Mucosa of descending colon (tissue), 3 donors: ENCODE measurements at regions not wholly inside any gene's neighbourhood (a gene's known extent, or its start where the extent isn't known, plus 50 kb on each side); places are given as distances from the start of the nearest gene placed in this dataset.

Experiments used
- ATAC-seq: fragments of 200-7000 bp; cut with Tn5 transposase; one replicate; pipeline ENCODE4 v1.9.1; 2020; ENCODE audit warnings: mild to moderate bottlenecking, moderate library complexity
- DNase-seq, 3 donors: peaks; one replicate each; pipeline ENCODE4 v3.0.0-alpha.2; 2020
- H3K36me3 ChIP-seq: fragments of 200-600 bp; one replicate; pipeline ENCODE4 v1.8.0; 2021; ENCODE audit warnings: low read depth, mild to moderate bottlenecking
- H3K4me1 ChIP-seq: fragments of 200-600 bp; one replicate; pipeline ENCODE4 v1.8.0; 2021; ENCODE audit warnings: low read depth, mild to moderate bottlenecking
- H3K4me3 ChIP-seq: fragments of 200-600 bp; one replicate; pipeline ENCODE4 v1.8.0; 2021; ENCODE audit warnings: mild to moderate bottlenecking
- H3K9me3 ChIP-seq: fragments of 200-600 bp; one replicate; pipeline ENCODE4 v1.8.0; 2021; ENCODE audit warnings: mild to moderate bottlenecking
- intact Hi-C, 2 donors: fragments of 100-400 bp; cut with DNase I in 1 of 2; cut with micrococcal nuclease in 1 of 2; formaldehyde crosslinking; loops; one replicate each; pipeline versions ENCODE4 v1.11.0 to v1.11.1; 2022; cut with DNase I, micrococcal nuclease
- TF ChIP-seq, protein P1 (sequence below): fragments of 200-600 bp; IDR thresholded peaks from one replicate; pipeline ENCODE4 v1.8.0; 2022; ENCODE audit warnings: antibody characterized with exemption, mild to moderate bottlenecking
- donor health status: DM: no; HTN: no; CAD: no; lungs with moderate emphysema.
- donor health status: DM: no; HTN: no; CAD: no.
- donor health status: DM: no; HTN: yes; CAD: no.

DNA sequence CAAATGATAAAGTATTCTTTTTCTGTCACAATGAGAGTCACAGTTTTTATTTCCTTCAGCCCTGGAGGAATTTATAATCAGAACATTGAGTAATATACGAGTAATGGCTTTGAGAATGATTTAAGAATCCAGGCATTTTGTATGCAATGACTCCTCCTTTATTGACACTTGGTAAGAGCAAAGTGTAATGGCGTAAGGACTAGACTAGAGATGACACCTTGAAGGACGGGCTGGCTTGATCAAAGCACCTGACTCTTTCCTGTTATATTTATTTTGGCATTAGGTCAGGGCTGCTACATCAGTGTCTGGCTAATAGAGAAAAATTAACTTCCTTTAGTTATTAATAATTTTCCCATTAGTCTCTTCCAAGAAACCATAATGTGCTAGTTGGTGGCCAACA lies 482.4 kb upstream of the GCFC2 start:
- ATAC-seq = no peak
- DNase-seq = no peak
- Histone ChIP-seq H3K9me3 (no peaks in the 10 kb centered on the region), H3K4me1 (no peaks in the 10 kb centered on the region), H3K36me3 (no peaks in the 10 kb centered on the region), H3K4me3 (no peak overlapping the region)
- intact Hi-C loops = no loop called here
- TF ChIP-seq, protein P1, sequence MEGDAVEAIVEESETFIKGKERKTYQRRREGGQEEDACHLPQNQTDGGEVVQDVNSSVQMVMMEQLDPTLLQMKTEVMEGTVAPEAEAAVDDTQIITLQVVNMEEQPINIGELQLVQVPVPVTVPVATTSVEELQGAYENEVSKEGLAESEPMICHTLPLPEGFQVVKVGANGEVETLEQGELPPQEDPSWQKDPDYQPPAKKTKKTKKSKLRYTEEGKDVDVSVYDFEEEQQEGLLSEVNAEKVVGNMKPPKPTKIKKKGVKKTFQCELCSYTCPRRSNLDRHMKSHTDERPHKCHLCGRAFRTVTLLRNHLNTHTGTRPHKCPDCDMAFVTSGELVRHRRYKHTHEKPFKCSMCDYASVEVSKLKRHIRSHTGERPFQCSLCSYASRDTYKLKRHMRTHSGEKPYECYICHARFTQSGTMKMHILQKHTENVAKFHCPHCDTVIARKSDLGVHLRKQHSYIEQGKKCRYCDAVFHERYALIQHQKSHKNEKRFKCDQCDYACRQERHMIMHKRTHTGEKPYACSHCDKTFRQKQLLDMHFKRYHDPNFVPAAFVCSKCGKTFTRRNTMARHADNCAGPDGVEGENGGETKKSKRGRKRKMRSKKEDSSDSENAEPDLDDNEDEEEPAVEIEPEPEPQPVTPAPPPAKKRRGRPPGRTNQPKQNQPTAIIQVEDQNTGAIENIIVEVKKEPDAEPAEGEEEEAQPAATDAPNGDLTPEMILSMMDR = no peak

DNA sequence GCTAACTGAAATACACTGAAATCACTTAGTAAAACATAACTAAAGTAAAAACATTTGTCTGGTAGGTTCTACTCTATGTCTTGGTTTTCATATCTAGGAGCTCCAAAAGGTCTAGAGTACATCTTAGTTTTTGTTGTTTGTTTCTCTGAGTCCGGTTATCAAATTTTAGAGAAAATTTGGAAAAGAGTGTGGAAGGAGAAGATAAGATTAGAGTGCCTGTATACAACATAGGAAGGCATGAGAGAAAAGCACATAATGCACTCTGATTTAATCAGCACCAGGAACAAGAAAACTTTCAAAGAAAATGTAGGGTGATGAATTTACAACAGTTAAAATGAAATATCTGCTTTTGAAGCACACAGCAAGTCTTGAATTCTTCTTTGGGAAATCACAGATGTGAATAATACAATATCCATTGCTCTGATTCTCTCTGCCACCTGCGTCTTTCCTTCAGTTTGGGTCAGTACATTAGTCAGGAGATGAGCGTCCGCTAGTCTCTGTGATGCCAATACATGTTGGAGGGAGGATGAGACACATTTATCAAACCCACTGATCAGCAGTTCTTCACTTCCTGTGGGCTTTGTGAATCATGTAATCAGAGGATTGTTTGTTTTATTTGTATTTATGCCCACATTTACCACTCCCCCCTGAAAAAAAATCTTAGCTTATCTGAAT lies 477.8 kb upstream of the GCFC2 start:
- intact Hi-C loops = no loop called here
- TF ChIP-seq, protein P1 = no peak
- no peaks in the 10 kb centered on the region for H3K4me1 ChIP-seq

DNA sequence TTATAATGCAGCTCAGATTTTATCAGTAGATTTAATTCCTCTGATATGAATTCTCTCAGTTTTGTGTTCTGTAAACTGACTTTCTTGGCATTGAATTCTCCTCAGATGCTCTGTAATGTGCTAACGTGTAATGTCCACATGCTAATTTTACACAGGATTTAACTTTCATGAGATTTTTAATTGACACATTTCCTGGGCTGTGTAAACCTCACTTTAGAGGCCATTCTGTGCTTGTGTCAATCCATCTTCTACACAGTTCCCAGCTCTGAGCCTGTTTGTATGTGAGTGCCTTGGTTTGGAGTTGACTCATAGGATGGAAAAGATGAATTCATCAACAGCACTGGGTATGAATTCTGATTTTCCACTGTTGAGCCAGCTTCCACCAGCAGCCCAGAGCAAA lies 476.7 kb upstream of the GCFC2 start:
- no peak for DNase-seq
- H3K4me3 ChIP-seq = no peak overlapping the region
- TF ChIP-seq, protein P1 = no peak
- no peaks in the 10 kb centered on the region for H3K4me1 ChIP-seq
- H3K9me3 ChIP-seq = no peaks in the 10 kb centered on the region
- H3K36me3 ChIP-seq = no peaks in the 10 kb centered on the region
- no peak for ATAC-seq
- intact Hi-C loops = no loop called here

More for the DNA sequence above, 477.8 kb upstream of the GCFC2 start:
- ATAC-seq (no peak), DNase-seq (no peak)
- no peaks in the 10 kb centered on the region for H3K9me3 ChIP-seq
- H3K4me3 ChIP-seq = no peak overlapping the region
- no peaks in the 10 kb centered on the region for H3K36me3 ChIP-seq

DNA sequence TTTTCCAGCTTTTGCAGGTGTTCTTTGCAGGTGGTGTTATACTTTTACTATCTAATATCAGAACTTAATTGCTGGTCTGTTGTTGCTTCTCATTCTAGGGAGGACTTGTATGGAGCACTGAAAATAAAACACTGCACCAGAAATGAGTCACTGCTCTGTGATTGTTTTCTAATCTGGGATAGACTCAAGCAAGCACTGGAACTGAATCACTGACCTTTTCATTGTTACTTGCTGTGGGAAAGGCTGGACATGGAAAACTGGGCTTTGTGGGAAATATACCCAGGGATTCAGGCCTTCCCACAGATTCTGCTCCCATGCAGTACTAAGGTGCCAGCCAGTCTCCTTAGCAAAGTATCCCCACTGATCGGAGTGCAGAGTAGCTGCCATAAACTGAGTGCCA lies 470.0 kb upstream of the GCFC2 start:
- no peaks in the 10 kb centered on the region for H3K4me1 ChIP-seq
- TF ChIP-seq, protein P1 = no peak
- no peaks in the 10 kb centered on the region for H3K36me3 ChIP-seq
- H3K9me3 ChIP-seq = peaks cover 3% of the 10 kb centered on the region
- DNase-seq (no peak), ATAC-seq (no peak)
- intact Hi-C loops = no loop called here
- no peak overlapping the region for H3K4me3 ChIP-seq

DNA sequence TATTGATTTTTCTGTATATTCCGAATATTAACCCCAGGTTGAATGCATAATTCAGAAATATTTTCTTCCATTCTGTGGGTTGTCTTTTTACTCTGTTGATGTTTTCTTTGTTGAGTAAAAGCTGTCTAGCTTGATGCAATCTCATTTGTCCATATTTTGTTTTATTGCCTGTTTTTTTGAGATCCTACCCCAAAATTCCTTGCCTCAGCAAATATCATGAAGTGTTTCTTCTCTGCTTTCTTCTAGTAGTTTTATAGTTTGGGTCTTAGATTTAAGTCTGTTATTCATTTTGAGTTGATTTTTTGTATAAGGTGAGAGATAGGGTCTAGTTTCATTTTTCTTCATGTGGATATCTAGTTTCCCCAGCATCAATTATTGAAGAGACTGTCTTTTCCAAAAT lies 467.9 kb upstream of the GCFC2 start:
- Histone ChIP-seq H3K4me1 (no peaks in the 10 kb centered on the region), H3K9me3 (peaks cover 3% of the 10 kb centered on the region), H3K36me3 (no peaks in the 10 kb centered on the region), H3K4me3 (no peak overlapping the region)
- ATAC-seq (no peak), DNase-seq (no peak)
- intact Hi-C loops = no loop called here
- TF ChIP-seq, protein P1 = no peak

DNA sequence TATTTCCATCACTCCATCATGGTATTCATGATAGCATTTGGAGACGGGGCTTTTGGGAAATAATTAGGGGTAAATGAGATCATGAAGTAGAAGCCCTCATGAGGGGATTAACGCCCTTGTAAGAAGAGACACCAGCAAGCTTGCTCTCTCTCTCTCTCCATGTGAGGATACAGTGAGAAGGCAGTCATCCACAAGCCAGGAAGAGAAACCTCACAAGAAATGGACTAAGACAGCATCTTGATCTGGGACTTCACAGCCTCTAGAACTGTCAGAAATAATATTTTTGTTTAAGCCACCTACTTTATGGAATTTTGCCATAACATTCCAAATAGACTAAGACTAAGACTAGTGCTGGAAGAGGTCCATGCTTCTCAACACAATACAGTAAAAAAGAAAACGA lies 464.6 kb upstream of the GCFC2 start:
- no peaks in the 10 kb centered on the region for H3K36me3 ChIP-seq
- no peak overlapping the region for H3K4me3 ChIP-seq
- DNase-seq = no peak
- TF ChIP-seq, protein P1 = no peak
- peaks cover 6% of the 10 kb centered on the region for H3K9me3 ChIP-seq
- intact Hi-C loops = no loop called here
- no peaks in the 10 kb centered on the region for H3K4me1 ChIP-seq
- ATAC-seq = no peak
